K562 (cell line): ENCODE measurements at regions not wholly inside any gene's neighbourhood (a gene's known extent, or its start where the extent isn't known, plus 50 kb on each side); places are given as distances from the start of the nearest gene placed in this dataset.

Experiments
- ATAC-seq: fragments of 200-7000 bp; cut with Tn5 transposase; 3 replicates; pipeline ENCODE4 v1.9.1; 2020; ENCODE audit warnings: moderate library complexity
- BruUV-seq: library from RNA; stranded (reverse); fragments of 400-500 nt; replicated peaks from 2 replicates; lab custom pipeline; 2021; lab: Mats Ljungman, UMichigan
- CTCF ChIA-PET: fragments of 300-600 bp; formaldehyde crosslinking; extraction: SDS; loops from one replicate; lab custom pipeline; 2021; ENCODE audit warnings: low intra/inter-chr PET ratio; lab: Yijun Ruan, JAX
- POLR2A ChIA-PET: fragments of 300-600, 350-650 bp; sonication (Branson Sonifier 250); formaldehyde crosslinking; extraction: SDS; loops from one replicate; lab custom pipeline; 2021; ENCODE audit warnings: antibody characterized with exemption, inconsistent platforms; lab: Yijun Ruan, JAX
- DNase-seq, 4 experiments: peaks; one replicate each; pipeline versions ENCODE4 v3.0.0 to v3.0.0-alpha.2; 2011 to 2018; ENCODE audit warnings: low spot score in 3 of 4, mixed read lengths in 3 of 4; ENCODE audit errors: extremely low read depth in 1 of 4
- FAIRE-seq: peaks from 2 replicates; lab custom pipeline; 2011; peaks lifted over from hg19 to GRCh38; lab: Jason Lieb, UNC
- H2AFZ ChIP-seq: 2 replicates; pipeline ENCODE4 v1.6.0; 2011; ENCODE audit warnings: low read depth, low read length, control low read depth, inconsistent platforms
- H3K27ac ChIP-seq: fragments of 200-600 bp; 3 replicates; pipeline ENCODE4 v1.8.0; 2011; ENCODE audit warnings: low read depth, mild to moderate bottlenecking, control low read depth, inconsistent platforms, low read length, moderate library complexity, mixed read lengths; ENCODE audit errors: extremely low read depth
- H3K27me3 ChIP-seq, 2 experiments: fragments of 300-600 bp in 1 of 2; 2 replicates in 1 of 2; 3 replicates in 1 of 2; pipeline versions ENCODE4 v1.6.0 to v1.8.0; 2011; ENCODE audit warnings: inconsistent platforms in 2 of 2, low read length in 2 of 2, mild to moderate bottlenecking in 1 of 2, mixed read lengths in 1 of 2, moderate library complexity in 1 of 2; ENCODE audit not compliant: control insufficient read depth in 2 of 2, insufficient read depth in 2 of 2
- H3K36me3 ChIP-seq: fragments of 300-600 bp; 3 replicates; pipeline ENCODE4 v1.8.0; 2011; ENCODE audit warnings: mild to moderate bottlenecking, low read length, inconsistent platforms; ENCODE audit not compliant: control insufficient read depth, insufficient read depth
- H3K4me1 ChIP-seq, 2 experiments: fragments of 200-600 bp in 1 of 2; replicated peaks in 1 of 2; 2 replicates in 1 of 2; 3 replicates in 1 of 2; pipeline versions ENCODE4 v1.5.1 to v1.8.0; 2011; ENCODE audit warnings: inconsistent platforms in 2 of 2, low read length in 2 of 2, mild to moderate bottlenecking in 1 of 2, mixed read lengths in 1 of 2, moderate library complexity in 1 of 2; ENCODE audit not compliant: control insufficient read depth in 2 of 2, insufficient read depth in 2 of 2
- H3K4me2 ChIP-seq: 2 replicates; pipeline ENCODE4 v1.6.1; 2011; ENCODE audit warnings: low read length, control low read depth, inconsistent platforms, mixed read lengths; ENCODE audit not compliant: insufficient read depth
- H3K4me3 ChIP-seq: fragments of 200-600 bp; sonication (generic), shearing (Covaris generic); 2 replicates; pipeline ENCODE4 v1.5.1; 2016; ENCODE audit warnings: control low read depth, inconsistent platforms
- H3K79me2 ChIP-seq: fragments of 200-600 bp; 3 replicates; pipeline ENCODE4 v1.8.0; 2011; ENCODE audit warnings: low read length, inconsistent platforms; ENCODE audit not compliant: control insufficient read depth, insufficient read depth
- H3K9ac ChIP-seq, 2 experiments: 2 replicates each; pipeline versions ENCODE4 v1.6.0 to v1.6.1; 2011; ENCODE audit warnings: low read depth in 2 of 2, low read length in 2 of 2, control low read depth in 1 of 2, inconsistent platforms in 1 of 2, mild to moderate bottlenecking in 1 of 2, mixed read lengths in 1 of 2; ENCODE audit not compliant: insufficient read depth in 1 of 2
- H3K9me1 ChIP-seq: one replicate; pipeline ENCODE4 v1.6.0; 2011; ENCODE audit warnings: inconsistent platforms, mild to moderate bottlenecking, low read length, moderate library complexity; ENCODE audit not compliant: control insufficient read depth, insufficient read depth
- H3K9me3 ChIP-seq: replicated peaks from 2 replicates; pipeline ENCODE4 v1.5.1; 2011; ENCODE audit warnings: low read depth, low read length, inconsistent platforms; ENCODE audit not compliant: control insufficient read depth, insufficient read depth
- H4K20me1 ChIP-seq: replicated peaks from 2 replicates; pipeline ENCODE4 v1.6.1; 2011; ENCODE audit warnings: low read length, inconsistent platforms, mixed read lengths; ENCODE audit not compliant: control insufficient read depth, insufficient read depth
- CHCHD3 ChIP-seq: fragments of 250-450 bp; sonication (Bioruptor Pico); IDR thresholded peaks from 2 replicates; pipeline ENCODE4 v2.1.2; 2022; ENCODE audit warnings: mild to moderate bottlenecking
- FUS ChIP-seq: fragments of 200-400 bp; formaldehyde crosslinking; optimal IDR thresholded peaks from 2 replicates; pipeline ENCODE3; 2017; ENCODE audit warnings: low read depth, low read length
- GABPB1 ChIP-seq: sonication (generic); formaldehyde crosslinking; IDR thresholded peaks from 2 replicates; pipeline ENCODE4 v1.8.0; 2022; ENCODE audit warnings: mild to moderate bottlenecking, missing genetic modification reagents
- HEY1 ChIP-seq: fragments of 250-450 bp; sonication (Bioruptor Pico); IDR thresholded peaks from 2 replicates; pipeline ENCODE4 v1.5.0; 2020; ENCODE audit warnings: mild to moderate bottlenecking, moderate library complexity, borderline replicate concordance
- MECOM ChIP-seq: fragments of 250-450 bp; sonication (Bioruptor Pico); IDR thresholded peaks from 2 replicates; pipeline ENCODE4 v1.8.0; 2022; ENCODE audit warnings: inconsistent platforms
- NFXL1 ChIP-seq: fragments of 450-650 bp; formaldehyde crosslinking; IDR thresholded peaks from 2 replicates; pipeline ENCODE4 v1.4.0; 2021; ENCODE audit warnings: mild to moderate bottlenecking
- PYGO2 ChIP-seq: fragments of 450-650 bp; IDR thresholded peaks from 2 replicates; pipeline ENCODE4 v1.6.1; 2016; ENCODE audit warnings: mild to moderate bottlenecking, missing genetic modification characterization, moderate library complexity, missing compliant biosample characterization
- RAD51 ChIP-seq: fragments of 450-650 bp; IDR thresholded peaks from 2 replicates; pipeline ENCODE4 v1.7.1; 2016; ENCODE audit warnings: low read depth, mild to moderate bottlenecking, borderline replicate concordance
- SMAD3 ChIP-seq: fragments of 450-650 bp; formaldehyde crosslinking; conservative IDR thresholded peaks from 2 replicates; pipeline ENCODE4 v1.4.0; 2020; ENCODE audit warnings: mild to moderate bottlenecking
- SNAPC5 ChIP-seq: fragments of 250-450 bp; sonication (Bioruptor Pico); IDR thresholded peaks from 2 replicates; pipeline ENCODE4 v1.8.0; 2021; ENCODE audit warnings: moderate library complexity, mild to moderate bottlenecking, inconsistent platforms
- TAL1 ChIP-seq: fragments of 450-650 bp; IDR thresholded peaks from 2 replicates; pipeline ENCODE4 v1.6.1; 2016; ENCODE audit warnings: mild to moderate bottlenecking
- TARDBP ChIP-seq: fragments of 450-650 bp; IDR thresholded peaks from 2 replicates; pipeline ENCODE4 v1.6.1; 2016
- ZNF445 ChIP-seq: fragments of 250-450 bp; sonication (Bioruptor Pico); IDR thresholded peaks from 2 replicates; pipeline ENCODE4 v1.4.0; 2020; ENCODE audit warnings: low read depth, mild to moderate bottlenecking, moderate library complexity
- WGBS: fragments of 100-300 bp; shearing (Covaris generic); methylation state at CpG from one replicate; pipeline ENCODE4 v1.1.6; 2016; ENCODE audit warnings: low coverage, mixed read lengths; ENCODE audit not compliant: insufficient coverage; ENCODE audit errors: missing lambda C conversion rate; 5-methylcytosine and 5-hydroxymethylcytosine counted together
- in situ Hi-C: fragments of 300-500 bp; cut with MboI; formaldehyde crosslinking; loops from 4 replicates; pipeline ENCODE4 v1.15.0; 2018; ENCODE audit warnings: inconsistent platforms, mixed read lengths
- intact Hi-C: fragments of 100-400 bp; cut with micrococcal nuclease; formaldehyde crosslinking; loops from 2 replicates; pipeline ENCODE4 v1.14.2; 2022

- TF ChIP-seq PYGO2 (tag): no peak
- TF ChIP-seq SNAPC5 (CRISPR knock-in tag): no peak
These were observed 209.7 kb downstream of the ATXN7L3B start (continued) for GRCh38 chr12:74747305-74747704.

- ATAC-seq (no peak), FAIRE-seq (no peak), DNase-seq (no peak)
- no peak for TF ChIP-seq TAL1
- TF ChIP-seq SMAD3 (CRISPR knock-in tag): no peak
- no peak for TF ChIP-seq HEY1 (CRISPR knock-in tag)
- no peak for TF ChIP-seq RAD51
- no peak for TF ChIP-seq MECOM
- no peak for TF ChIP-seq ZNF445
- no peak for TF ChIP-seq FUS
- TF ChIP-seq NFXL1 (CRISPR knock-in tag): no peak
- no peak for TF ChIP-seq TARDBP
- TF ChIP-seq GABPB1 (CRISPR knock-in tag): no peak
- TF ChIP-seq CHCHD3 (CRISPR knock-in tag): no peak
- H3K9ac ChIP-seq: no peak overlapping the region
- no peaks in the 10 kb centered on the region for H3K9me3 ChIP-seq
- no peaks in the 10 kb centered on the region for H4K20me1 ChIP-seq
- H3K79me2 ChIP-seq: no peaks in the 10 kb centered on the region
- ChIA-PET CTCF (no interaction called here), POLR2A (no interaction called here)
- no TSS peak for BruUV-seq
- WGBS: 0% methylated on average over 1 of the region's 1 CpG
- H3K27ac ChIP-seq: no peak overlapping the region
- no peaks in the 10 kb centered on the region for H3K27me3 ChIP-seq
- no peaks in the 10 kb centered on the region for H3K4me1 ChIP-seq
- no peak overlapping the region for H3K4me3 ChIP-seq
- intact Hi-C loops (no loop called here), in situ Hi-C loops (no loop called here)
- H3K36me3 ChIP-seq: no peaks in the 10 kb centered on the region
- no peaks in the 10 kb centered on the region for H3K9me1 ChIP-seq
- H3K4me2 ChIP-seq: no peak overlapping the region
- no peak overlapping the region for H2AFZ ChIP-seq
These were observed 213.8 kb downstream of the ATXN7L3B start for GRCh38 chr12:74751441-74751840.
